GM12878 (cell line): ENCODE measurements at regions not wholly inside any gene's neighbourhood (a gene's known extent, or its start where the extent isn't known, plus 50 kb on each side); places are given as distances from the start of the nearest gene placed in this dataset.

ENCODE experiments used
- CHD2 ChIP-seq: IDR thresholded peaks from 2 replicates; pipeline ENCODE4 v1.6.1; 2011; ENCODE audit warnings: low read depth, low read length, improper control_type of control experiment, borderline replicate concordance
- EZH2 ChIP-seq: IDR thresholded peaks from 2 replicates; pipeline ENCODE4 v1.6.1; 2012; ENCODE audit warnings: low read depth, mild to moderate bottlenecking, control low read depth, inconsistent platforms, low read length, borderline replicate concordance; ENCODE audit not compliant: control insufficient read depth
- JUNB ChIP-seq: IDR thresholded peaks from 2 replicates; pipeline ENCODE4 v1.6.1; 2016; ENCODE audit warnings: antibody characterized with exemption, mild to moderate bottlenecking
- NR2C2 ChIP-seq: IDR thresholded peaks from 2 replicates; pipeline ENCODE4 v1.6.1; 2011; ENCODE audit warnings: borderline replicate concordance, low read depth; ENCODE audit not compliant: control insufficient read depth, insufficient read length
- PAX5 ChIP-seq: IDR thresholded peaks from 2 replicates; pipeline ENCODE4 v1.6.1; 2011; ENCODE audit warnings: low read depth, low read length, borderline replicate concordance
- POLR2AphosphoS5 ChIP-seq: IDR thresholded peaks from 2 replicates; pipeline ENCODE4 v1.6.1; 2011; ENCODE audit warnings: mild to moderate bottlenecking, low read length, inconsistent platforms
- POU2F2 ChIP-seq: IDR thresholded peaks from 3 replicates; pipeline ENCODE4 v1.6.1; 2011; ENCODE audit warnings: low read depth, mild to moderate bottlenecking, low read length, borderline replicate concordance
- RAD21 ChIP-seq: IDR thresholded peaks from 2 replicates; pipeline ENCODE4 v1.6.1; 2011; ENCODE audit warnings: mild to moderate bottlenecking, low read depth, low read length, moderate library complexity; ENCODE audit not compliant: insufficient read depth
- ZBED1 ChIP-seq: IDR thresholded peaks from 2 replicates; pipeline ENCODE4 v1.6.1; 2016; ENCODE audit warnings: borderline replicate concordance
- TF ChIP-seq, protein P1 (sequence below): IDR thresholded peaks from 2 replicates; pipeline ENCODE4 v1.6.1; 2012; ENCODE audit warnings: mild to moderate bottlenecking, low read depth, low read length
- TF ChIP-seq, protein P2 (sequence below), 3 experiments: IDR thresholded peaks in 2 of 3; conservative IDR thresholded peaks in 1 of 3; 2 replicates each; pipeline ENCODE4 v1.5.1; 2011; ENCODE audit warnings: low read depth in 3 of 3, low read length in 3 of 3, mild to moderate bottlenecking in 3 of 3, control low read depth in 2 of 3, moderate library complexity in 2 of 3, inconsistent platforms in 1 of 3, mixed read lengths in 1 of 3; ENCODE audit not compliant: control insufficient read depth in 2 of 3, insufficient read depth in 1 of 3; ENCODE audit errors: extremely low read depth in 1 of 3

GRCh38 chr7:49376817-49377375, 396.5 kb upstream of the VWC2 start:
- TF ChIP-seq, protein P1, sequence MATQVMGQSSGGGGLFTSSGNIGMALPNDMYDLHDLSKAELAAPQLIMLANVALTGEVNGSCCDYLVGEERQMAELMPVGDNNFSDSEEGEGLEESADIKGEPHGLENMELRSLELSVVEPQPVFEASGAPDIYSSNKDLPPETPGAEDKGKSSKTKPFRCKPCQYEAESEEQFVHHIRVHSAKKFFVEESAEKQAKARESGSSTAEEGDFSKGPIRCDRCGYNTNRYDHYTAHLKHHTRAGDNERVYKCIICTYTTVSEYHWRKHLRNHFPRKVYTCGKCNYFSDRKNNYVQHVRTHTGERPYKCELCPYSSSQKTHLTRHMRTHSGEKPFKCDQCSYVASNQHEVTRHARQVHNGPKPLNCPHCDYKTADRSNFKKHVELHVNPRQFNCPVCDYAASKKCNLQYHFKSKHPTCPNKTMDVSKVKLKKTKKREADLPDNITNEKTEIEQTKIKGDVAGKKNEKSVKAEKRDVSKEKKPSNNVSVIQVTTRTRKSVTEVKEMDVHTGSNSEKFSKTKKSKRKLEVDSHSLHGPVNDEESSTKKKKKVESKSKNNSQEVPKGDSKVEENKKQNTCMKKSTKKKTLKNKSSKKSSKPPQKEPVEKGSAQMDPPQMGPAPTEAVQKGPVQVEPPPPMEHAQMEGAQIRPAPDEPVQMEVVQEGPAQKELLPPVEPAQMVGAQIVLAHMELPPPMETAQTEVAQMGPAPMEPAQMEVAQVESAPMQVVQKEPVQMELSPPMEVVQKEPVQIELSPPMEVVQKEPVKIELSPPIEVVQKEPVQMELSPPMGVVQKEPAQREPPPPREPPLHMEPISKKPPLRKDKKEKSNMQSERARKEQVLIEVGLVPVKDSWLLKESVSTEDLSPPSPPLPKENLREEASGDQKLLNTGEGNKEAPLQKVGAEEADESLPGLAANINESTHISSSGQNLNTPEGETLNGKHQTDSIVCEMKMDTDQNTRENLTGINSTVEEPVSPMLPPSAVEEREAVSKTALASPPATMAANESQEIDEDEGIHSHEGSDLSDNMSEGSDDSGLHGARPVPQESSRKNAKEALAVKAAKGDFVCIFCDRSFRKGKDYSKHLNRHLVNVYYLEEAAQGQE = no peak
- TF ChIP-seq EZH2 (no peak), ZBED1 (no peak), RAD21 (no peak), CHD2 (no peak), NR2C2 (no peak), PAX5 (no peak), JUNB (no peak), POU2F2 (no peak), POLR2AphosphoS5 (no peak)
- TF ChIP-seq, protein P2, sequence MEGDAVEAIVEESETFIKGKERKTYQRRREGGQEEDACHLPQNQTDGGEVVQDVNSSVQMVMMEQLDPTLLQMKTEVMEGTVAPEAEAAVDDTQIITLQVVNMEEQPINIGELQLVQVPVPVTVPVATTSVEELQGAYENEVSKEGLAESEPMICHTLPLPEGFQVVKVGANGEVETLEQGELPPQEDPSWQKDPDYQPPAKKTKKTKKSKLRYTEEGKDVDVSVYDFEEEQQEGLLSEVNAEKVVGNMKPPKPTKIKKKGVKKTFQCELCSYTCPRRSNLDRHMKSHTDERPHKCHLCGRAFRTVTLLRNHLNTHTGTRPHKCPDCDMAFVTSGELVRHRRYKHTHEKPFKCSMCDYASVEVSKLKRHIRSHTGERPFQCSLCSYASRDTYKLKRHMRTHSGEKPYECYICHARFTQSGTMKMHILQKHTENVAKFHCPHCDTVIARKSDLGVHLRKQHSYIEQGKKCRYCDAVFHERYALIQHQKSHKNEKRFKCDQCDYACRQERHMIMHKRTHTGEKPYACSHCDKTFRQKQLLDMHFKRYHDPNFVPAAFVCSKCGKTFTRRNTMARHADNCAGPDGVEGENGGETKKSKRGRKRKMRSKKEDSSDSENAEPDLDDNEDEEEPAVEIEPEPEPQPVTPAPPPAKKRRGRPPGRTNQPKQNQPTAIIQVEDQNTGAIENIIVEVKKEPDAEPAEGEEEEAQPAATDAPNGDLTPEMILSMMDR (IDR thresholded peaks at IDR 0.05 in 2 of 3, conservative IDR thresholded peaks at IDR 0.05 in 1 of 3; ENCODE audit: control insufficient read depth in 2 of 3, extremely low read depth in 1 of 3, insufficient read depth in 1 of 3, low read depth in 3 of 3, low read length in 3 of 3) = no peak
